ENCODE measurements at regions not wholly inside any gene's neighbourhood (a gene's known extent, or its start where the extent isn't known, plus 50 kb on each side); places are given as distances from the start of the nearest gene placed in this dataset.
"Not testable (repeated sequence)": the region's sequence is repeated elsewhere in the genome, so short reads cannot be mapped to it uniquely, and the experiment has no call there.

DNA sequence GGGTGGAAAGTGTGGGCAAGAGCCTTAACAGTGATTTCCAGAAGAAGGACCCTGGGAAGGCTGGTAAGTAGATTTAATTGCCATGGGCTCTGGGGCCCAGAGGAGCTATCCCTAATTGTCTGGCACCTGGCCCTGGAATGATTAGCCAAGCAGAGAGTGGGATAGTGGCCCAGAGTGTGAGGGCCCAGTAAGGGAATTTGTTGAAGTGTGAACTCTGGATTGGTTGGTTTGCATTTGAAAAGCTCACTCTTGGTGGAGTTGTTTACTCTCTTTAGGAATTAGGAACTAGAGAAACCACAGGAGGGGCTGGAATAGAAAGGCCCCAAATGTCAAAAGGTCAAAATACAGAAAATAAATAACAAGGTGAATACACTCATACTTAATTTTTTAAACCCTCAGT lies 207.1 kb downstream of the GABRG2 start:
- H3K4me3 ChIP-seq (ENCODE audit: low read depth, low read length), result no peak overlapping the region
- TF ChIP-seq, protein P1, sequence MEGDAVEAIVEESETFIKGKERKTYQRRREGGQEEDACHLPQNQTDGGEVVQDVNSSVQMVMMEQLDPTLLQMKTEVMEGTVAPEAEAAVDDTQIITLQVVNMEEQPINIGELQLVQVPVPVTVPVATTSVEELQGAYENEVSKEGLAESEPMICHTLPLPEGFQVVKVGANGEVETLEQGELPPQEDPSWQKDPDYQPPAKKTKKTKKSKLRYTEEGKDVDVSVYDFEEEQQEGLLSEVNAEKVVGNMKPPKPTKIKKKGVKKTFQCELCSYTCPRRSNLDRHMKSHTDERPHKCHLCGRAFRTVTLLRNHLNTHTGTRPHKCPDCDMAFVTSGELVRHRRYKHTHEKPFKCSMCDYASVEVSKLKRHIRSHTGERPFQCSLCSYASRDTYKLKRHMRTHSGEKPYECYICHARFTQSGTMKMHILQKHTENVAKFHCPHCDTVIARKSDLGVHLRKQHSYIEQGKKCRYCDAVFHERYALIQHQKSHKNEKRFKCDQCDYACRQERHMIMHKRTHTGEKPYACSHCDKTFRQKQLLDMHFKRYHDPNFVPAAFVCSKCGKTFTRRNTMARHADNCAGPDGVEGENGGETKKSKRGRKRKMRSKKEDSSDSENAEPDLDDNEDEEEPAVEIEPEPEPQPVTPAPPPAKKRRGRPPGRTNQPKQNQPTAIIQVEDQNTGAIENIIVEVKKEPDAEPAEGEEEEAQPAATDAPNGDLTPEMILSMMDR (IDR thresholded peaks at IDR 0.05; ENCODE audit: borderline replicate concordance, insufficient read depth, low read depth, low read length), result no peak

DNA sequence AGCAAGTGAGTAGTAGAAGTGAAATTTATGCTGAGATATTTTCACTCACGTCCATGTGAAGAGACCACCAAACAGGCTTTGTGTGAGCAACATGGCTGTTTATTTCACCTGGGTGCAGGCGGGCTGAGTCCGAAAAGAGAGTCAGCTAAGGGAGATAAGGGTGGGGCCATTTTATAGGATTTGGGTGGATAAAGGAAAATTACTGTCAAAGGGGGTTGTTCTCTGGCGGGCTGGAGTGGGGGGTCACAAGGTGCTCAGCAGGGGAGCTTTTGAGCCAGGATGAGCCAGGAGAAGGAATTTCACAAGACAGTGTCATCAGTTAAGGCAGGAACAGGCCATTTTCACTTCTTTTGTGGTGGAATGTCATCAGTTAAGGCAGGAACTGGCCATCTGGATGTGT lies 207.8 kb downstream of the GABRG2 start:
- H3K4me3 ChIP-seq (ENCODE audit: low read depth, low read length), result not testable (repeated sequence)

DNA sequence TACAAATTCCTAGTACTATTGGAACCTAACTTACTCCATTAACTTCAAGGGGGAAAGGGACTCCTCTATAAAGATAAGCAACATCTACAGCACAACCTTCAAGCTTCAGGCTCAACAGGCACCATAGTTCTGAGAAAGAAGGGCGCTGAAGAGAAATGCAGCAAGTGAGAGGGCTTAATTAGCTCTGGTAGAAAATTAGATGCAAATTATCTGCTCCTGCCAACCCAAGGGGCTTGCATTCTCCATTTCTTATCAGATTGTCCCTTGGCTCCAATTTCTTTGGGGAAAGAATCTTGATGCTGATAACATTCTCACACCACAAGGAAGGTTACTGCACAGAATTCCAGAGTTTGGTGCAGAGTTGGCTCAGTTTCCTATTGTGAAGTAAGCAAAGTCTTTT lies 214.6 kb downstream of the GABRG2 start:
- TF ChIP-seq, protein P1 (IDR thresholded peaks at IDR 0.05; ENCODE audit: borderline replicate concordance, insufficient read depth, low read depth, low read length), result no peak
- H3K4me3 ChIP-seq (ENCODE audit: low read depth, low read length), result no peak overlapping the region

DNA sequence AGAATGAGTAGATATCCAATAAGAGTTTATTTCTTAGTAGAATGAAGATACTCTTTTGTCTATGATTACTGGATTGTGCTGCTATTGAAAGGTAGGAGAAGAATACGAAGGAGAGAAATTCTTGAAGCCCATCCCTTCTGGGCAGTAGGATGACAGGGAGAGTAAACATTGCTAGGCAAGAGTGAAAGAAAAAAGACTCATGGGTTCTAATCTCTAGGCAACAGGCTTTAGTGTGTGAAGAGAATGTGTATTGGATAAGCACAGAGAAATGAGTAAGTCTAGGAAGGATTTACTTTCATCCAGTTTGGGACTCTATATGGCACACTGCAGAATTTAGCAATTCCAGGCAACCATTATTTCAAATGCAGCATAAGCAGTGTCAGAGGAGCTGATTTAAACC lies 216.0 kb downstream of the GABRG2 start:
- TF ChIP-seq, protein P1 (IDR thresholded peaks at IDR 0.05; ENCODE audit: borderline replicate concordance, insufficient read depth, low read depth, low read length), result no peak
- H3K4me3 ChIP-seq (ENCODE audit: low read depth, low read length), result no peak overlapping the region

DNA sequence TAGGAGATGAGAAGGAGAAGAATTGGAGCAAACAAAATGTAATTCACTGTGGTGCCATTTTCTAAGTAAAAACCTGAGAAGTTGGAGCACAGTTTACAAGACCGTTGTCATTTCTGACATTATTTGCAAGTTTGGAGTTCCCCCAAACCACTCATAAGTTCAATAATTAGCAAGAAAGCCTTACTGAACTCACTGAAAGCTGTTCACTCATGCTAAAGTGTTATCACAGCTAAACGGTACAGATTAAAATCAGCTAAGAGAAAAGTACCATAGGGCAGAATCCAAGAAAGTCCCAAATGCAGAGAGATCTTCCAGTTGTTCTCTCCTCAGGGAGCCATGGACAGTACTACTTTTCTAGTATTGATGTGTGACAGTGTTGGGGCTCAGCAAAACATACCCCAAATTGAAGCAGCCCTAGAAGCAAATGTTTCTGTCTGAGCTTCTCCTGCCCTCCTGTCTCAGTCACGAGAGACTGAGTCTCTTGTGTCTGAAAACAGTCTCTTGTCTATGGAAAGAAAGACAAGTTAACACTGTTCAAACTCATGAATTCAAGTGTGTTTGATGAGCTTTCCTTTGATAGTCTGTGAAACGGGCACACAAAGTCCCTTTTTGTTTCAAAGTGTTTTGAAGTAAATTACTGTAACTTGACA lies 221.2 kb downstream of the GABRG2 start:
- TF ChIP-seq, protein P1 (IDR thresholded peaks at IDR 0.05; ENCODE audit: borderline replicate concordance, insufficient read depth, low read depth, low read length), result no peak
- no peak overlapping the region for H3K4me3 ChIP-seq (ENCODE audit: low read depth, low read length)

DNA sequence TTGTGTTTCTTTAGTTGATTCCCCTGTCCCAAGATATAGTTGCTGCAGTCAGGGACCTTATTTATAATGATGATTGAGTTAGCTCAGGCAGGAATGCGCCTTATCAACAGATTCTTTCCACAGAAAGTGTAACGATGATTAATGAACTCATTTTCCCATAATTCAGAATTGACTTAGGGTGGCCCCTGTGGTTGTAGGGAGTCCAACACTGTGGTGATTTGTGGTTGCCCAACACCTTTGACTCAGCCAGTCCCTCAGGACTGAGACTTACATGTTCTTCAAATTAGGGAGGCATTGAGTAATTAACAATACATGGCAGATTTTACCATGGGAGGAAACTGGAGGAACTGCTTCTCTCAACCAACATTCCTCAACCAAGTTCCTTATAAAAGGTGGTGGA lies 221.9 kb downstream of the GABRG2 start:
- TF ChIP-seq, protein P1 (IDR thresholded peaks at IDR 0.05; ENCODE audit: borderline replicate concordance, insufficient read depth, low read depth, low read length), result no peak
- H3K4me3 ChIP-seq (ENCODE audit: low read depth, low read length), result no peak overlapping the region

DNA sequence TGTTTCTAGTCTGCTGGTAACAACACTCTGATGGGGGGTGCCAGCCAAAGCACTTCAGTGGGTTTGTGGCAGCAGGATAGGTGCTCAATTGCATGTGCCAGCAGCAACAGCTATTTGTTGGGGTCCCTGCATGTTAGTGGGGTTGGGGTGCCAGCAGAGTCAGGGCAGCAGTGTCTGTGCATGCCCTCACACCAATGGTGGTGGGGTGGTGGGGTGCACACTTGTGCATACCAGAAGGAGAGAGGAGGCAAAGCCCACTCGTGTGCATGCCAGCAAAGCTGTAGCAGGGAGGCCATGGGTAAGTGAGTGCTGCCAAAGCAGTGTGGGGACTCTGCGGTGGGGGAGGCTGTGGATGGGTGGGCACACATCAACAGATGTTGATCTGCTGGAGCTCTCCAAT lies 232.2 kb downstream of the GABRG2 start:
- TF ChIP-seq, protein P1 (IDR thresholded peaks at IDR 0.05; ENCODE audit: borderline replicate concordance, insufficient read depth, low read depth, low read length), result no peak

DNA sequence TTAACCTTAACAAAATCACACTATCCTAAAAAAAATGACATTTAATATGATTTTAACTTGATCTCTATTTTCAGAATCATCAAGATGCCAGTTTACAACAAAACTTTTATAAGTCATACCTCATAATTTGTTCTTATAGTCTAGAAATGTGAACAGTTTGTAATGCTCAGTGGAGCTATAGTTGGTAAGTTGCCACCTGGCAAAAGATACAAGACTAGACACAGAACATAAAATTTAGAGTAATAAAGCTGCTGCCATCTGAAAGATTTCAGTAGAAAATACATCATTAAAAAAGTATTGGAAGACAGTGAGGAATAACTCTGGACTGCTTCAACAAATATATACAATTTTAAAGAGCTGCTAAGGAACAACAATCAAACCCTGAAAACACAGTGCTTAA lies 233.8 kb downstream of the GABRG2 start:
- TF ChIP-seq, protein P1 (IDR thresholded peaks at IDR 0.05; ENCODE audit: borderline replicate concordance, insufficient read depth, low read depth, low read length), result no peak
- no peak overlapping the region for H3K4me3 ChIP-seq (ENCODE audit: low read depth, low read length)

More for the DNA sequence above, 232.2 kb downstream of the GABRG2 start:
- no peak overlapping the region for H3K4me3 ChIP-seq (ENCODE audit: low read depth, low read length)

Data from GM12875 (cell line).